Stimulated activated CD8-positive, alpha-beta memory T cell treated with anti-CD3 and anti-CD28 coated beads, Interleukin-4, amount 100 ng/mL, for 24 hours (primary cell): ENCODE measurements at regions not wholly inside any gene's neighbourhood (a gene's known extent, or its start where the extent isn't known, plus 50 kb on each side); places are given as distances from the start of the nearest gene placed in this dataset.

Experiments used
- DNase-seq: peaks from one replicate; pipeline ENCODE4 v3.0.0-alpha.2; 2020; ENCODE audit warnings: low read depth

DNA sequence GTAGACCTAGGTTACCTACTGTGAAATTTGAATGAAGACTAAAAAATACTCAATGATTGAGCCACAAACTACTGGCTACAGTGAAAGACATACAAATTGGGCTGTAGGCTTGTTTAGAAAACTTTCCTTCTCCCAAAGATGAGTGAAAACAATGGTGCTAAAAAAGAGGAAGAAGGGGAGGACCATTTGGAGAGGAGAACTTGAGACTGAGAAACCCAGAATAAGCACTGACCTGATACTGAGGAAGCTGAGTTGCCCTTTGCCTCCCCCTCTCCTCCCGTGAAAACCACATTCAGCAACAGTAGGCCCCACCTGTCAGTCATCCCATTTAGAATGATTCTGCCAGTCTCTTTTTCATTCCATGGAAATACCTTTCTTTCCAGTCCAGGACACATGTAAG, 484.0 kb upstream of the TGFBR2 start:
- DNase-seq, result no peak

GRCh38 chr3:30123224-30123623, 483.2 kb upstream of the TGFBR2 start:
- no peak for DNase-seq

DNA sequence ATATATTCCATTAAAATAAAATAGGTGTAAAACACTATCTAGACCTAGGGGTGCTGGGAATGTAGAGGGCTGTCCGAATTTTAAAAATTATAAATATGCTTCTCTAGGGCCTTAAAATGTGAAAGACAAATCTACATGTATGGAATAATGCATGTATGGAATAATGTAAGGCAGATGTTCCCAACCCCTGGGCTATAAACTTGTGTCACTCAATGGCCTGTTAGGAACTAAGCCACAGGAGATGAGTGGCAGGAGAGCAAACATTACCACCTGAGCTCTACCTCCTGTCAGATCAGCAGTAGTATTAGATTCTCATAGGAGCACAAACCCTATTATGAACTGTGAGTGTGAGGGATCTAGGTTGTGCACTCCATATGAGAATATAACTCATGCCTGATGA, 482.6 kb upstream of the TGFBR2 start:
- no peak for DNase-seq

DNA sequence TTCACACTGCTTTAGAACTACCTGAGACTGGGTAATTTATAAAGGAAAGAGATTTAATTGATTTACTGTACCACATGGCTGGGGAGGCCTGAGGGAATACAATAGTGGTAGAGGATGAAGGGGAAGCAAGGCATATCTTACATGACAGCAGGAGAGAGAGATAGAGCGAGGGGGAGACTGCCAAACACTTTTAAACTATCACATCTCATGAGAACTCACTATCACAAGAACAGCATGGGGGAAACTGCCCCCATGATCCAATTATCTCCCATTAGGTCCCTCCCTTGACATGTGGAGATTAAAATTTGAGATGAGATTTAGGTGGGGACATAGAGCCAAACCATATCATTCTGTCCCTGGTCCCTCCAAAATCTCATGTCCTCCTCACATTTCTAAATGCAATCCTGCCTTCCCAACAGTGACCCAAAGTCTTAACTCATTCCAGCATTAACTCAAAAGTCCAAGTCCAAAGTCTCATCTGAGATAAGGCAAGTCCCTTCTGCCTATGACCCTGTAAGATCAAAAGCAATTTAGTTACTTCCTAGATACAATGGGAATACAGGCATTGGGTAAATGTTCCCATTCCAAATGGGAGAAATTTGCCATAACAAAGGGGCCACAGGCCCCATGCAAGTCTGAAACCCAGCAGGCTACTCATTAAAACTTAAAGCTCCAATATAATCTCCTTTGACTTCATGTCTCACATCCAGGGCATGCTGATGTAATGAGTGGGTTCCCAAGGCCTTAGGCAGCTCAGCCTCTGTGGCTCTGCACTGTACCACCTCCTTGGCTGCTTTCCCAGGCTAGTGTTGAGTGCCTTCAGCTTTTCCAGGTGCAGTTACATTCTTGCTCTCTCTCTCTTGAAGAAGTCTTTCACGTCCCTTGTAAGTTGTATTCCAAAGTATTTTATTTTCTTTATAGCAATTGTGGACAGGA, 481.7 kb upstream of the TGFBR2 start:
- DNase-seq, result no peak

DNA sequence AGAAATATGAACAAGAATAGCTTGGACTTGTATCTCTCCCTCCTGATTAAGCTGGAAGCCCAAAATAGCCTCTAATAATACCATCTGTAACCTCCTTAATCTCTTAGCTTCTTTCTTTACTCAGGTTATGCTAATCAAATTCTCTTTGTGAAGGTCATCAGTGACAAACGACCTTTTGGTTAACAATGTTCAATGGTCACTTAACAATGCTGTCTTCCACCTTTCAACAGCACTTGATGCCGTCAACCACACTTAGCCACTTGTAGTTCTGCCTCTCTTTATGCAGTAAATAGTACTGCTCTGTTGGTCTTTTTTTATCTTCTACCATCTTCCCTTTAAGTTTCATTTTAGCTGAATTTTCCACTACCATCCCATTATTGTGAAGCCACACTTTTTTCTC, 476.6 kb upstream of the TGFBR2 start:
- no peak for DNase-seq

- no peak for DNase-seq
Observed at GRCh38 chr3:30130391-30130790, 476.0 kb upstream of the TGFBR2 start.

DNA sequence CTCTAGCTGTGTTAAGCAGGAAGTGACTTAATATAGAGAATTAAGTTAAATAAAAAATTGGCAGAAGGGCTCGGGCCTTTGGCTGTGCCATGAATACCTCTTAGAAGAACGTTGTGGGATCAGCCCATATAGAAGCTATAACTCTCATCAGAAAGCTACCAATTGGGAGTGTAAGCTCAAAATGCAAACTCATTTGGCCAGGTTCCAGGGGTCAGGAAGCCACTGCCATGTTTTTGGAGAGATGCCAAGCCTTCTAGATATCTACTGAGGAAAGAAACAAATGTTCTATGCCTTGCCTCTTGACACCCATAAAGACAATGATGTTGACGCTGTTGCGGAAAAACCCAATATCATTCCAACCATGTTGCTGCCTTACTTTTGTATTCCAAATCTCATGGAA, 475.2 kb upstream of the TGFBR2 start:
- no peak for DNase-seq

DNA sequence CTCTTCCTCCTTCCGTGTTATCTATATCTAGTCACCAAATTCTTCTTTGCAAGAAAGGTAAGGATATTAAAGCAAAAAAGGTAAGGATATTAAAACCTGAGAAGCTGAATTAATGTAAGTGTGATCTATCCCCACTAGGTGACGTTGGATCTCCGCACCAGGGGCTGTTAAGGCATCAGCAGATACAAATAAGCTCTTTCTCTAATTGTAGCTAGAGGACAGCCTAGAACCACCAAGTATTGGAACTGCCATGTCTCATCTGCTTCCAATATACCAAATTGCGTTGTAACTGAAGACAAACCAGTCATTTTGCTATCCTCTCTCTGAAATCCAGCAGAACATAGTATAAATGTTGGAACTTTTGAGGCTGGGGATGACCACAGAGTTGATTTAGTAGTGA, 471.2 kb upstream of the TGFBR2 start:
- DNase-seq, result no peak

GRCh38 chr3:30139283-30139682, 467.1 kb upstream of the TGFBR2 start:
- DNase-seq, result no peak

- DNase-seq, result no peak
Observed at GRCh38 chr3:30140356-30141075, 465.9 kb upstream of the TGFBR2 start.

- DNase-seq, result no peak
Observed at GRCh38 chr3:30141178-30141581, 465.2 kb upstream of the TGFBR2 start.

- DNase-seq, result no peak
Observed at GRCh38 chr3:30141927-30142326, 464.5 kb upstream of the TGFBR2 start.

DNA sequence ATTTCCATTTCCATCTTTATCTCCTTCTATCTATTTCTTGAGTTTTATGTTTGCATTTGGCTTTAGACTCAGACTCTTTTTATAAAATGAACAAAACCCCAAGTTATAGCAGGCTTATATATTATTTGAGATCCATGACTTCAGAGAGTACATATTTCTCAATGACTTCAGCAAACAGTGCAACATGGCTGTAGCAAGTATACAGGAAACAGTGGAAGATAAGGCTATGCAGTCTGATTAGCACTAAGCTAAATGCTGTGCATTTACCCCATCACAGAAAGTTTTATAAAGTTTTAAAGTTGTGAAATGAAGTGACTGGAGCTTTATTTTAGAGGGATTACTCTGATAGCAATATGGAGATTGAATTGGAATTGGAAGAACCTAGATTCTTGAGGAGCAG, 463.5 kb upstream of the TGFBR2 start:
- DNase-seq, result no peak

DNA sequence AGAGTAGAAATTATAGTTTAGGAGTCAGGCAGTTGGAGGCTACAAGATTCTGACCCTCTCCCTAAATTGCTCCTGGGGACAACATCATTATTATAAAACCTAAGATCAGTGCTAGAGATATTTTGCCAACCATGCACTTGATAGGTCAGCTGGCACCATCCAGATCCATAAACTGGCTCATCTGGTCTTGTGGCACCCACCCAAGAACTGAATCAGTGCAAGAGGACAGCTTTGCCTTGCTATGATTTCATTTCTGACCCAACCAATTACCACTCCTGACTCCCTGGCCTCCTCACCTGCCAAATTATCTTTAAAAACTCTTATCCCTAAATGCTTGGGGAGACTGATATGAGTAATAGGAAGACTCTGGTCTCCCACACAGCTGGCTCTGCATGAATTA, 461.1 kb upstream of the TGFBR2 start:
- no peak for DNase-seq

- DNase-seq, result no peak
Observed at GRCh38 chr3:30146978-30147377, 459.4 kb upstream of the TGFBR2 start.

DNA sequence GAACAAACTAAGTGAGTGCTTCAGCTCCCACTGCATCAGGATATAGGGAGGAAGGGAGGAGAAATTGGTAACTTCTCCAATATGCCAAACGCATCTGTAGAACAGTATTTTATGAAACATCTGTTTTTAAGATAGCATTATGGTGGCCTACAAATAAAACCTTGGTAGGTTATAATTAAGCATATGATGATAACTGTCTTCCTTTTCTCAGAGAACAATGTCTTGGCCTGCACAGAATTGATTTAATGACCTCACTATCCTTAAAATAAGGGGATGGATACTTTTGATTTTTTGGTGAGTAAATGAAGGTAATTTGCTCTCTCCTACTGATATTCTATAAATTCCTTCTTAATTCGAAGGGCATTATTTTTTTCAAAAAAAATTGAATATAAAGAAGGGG, 451.5 kb upstream of the TGFBR2 start:
- DNase-seq, result no peak

- no peak for DNase-seq
Observed at GRCh38 chr3:30155755-30156154, 450.6 kb upstream of the TGFBR2 start.

DNA sequence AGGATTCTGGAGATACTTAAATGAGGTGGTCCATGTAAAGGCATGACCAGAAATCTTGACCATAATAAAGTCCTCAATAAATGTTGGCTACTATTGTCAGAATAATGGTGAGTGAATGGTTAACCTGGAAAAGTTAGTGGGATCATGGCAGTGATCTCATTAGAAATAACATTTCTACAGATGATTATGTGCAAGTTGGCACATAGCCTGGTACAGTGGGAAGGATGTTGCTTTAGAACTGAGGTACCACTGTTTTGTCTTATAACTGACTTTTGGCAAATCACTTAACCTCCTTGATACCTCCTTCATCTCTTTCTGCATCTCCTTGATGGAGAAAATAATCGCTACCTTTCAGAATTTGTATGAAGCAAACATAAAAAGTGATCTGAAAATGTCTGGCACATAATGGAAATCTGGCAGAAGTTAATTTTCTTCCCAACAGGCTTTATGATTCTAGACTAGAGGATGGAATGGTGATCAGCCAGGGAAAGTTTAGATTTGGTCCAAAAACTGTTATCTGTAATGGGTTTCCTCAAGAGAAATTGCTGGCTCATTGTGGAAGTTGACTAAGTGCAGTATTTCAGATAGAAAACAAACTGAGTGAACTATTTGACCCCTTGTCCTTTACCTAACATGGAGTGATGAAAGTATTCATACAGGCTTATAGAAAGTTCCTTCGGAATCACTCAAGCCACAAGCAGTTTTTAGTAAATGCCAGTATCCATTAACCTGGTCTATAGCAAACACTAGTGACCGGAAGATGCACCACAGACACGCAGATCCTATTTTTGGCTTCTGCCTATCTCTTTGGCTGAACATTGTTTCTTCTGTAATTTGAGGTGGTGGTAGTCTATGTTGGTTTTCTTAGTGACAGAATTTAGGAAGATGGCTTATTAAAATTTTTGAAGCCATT, 449.6 kb upstream of the TGFBR2 start:
- no peak for DNase-seq

DNA sequence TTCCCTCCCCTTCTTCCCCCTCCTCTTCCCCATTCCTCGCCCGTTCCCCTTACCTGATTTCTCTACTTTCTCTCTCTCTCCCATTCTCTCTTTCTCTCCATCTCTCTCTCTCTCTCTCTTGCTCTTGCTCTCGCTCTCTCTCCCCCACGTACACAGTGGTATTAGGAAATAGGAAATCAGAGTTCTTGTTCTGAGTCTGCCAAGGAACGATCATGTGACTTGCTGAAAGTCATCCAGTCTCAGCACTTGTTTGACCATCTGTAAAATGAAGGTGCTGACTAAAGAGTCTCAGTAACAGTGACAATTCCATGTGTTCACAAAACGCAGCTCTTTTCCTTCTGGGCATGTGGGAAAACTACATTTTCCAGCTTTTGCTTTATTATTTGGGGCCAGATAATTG, 445.0 kb upstream of the TGFBR2 start:
- no peak for DNase-seq

DNA sequence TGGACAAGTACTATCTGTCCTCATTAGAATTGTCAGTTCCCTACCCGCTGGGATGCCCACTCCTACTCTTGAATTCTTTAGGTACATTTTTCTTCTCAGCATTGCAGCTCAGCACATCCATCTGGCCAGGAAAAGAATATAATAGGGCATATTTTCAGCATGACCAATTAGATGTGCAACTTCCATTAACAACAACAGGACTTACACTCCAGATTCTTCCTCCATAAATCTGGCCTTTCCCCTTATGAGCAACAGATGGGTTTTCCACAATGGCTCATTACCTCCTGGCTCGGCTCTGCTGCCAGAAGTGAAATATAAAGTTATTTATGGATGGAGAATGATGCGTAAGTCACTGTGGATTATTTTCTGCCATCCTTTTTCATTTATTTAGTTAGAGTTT, 443.8 kb upstream of the TGFBR2 start:
- DNase-seq, result no peak

DNA sequence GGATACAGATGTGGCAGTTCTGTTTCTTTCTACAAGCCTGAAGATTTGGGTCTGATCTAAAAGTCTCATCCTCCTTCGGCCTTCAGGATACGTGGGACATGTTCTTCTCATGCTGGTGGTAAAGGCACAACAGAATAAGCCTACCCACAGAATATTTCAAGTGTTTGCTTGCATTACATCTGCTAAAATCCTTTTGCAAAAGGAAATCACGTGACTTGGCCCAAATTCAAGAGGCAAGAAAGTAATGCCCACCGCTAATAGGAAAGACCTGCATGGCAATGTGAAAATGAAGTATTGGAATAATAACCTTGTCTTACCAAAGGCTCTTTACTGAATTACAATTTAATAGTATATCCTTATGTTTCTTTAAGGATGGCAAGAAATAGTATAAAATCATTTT, 439.9 kb upstream of the TGFBR2 start:
- DNase-seq, result no peak

DNA sequence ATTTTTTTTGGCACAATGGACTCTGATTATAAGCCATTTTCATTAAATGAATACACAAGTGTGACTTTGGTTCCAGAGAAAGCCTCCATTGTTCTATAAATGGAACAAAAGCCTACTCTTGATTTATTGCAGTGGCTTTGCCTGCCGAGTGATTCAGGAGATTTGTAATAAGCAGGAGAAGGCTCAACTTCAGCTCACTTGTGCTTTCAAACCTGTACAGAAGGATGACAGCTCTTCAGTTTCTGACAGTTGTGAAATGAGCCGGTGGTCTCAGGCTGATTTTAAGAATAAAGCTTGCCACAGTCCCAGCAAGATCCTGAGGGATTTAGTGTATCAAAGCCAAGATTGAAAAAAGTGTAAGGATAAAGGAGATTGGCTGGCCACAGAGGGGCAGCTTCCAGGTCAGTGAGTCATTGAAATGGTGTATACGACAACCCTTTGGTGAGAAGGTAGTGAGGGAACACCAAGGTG, 438.8 kb upstream of the TGFBR2 start:
- no peak for DNase-seq
